Tibial artery (tissue), 4 donors: ENCODE measurements at regions not wholly inside any gene's neighbourhood (a gene's known extent, or its start where the extent isn't known, plus 50 kb on each side); places are given as distances from the start of the nearest gene placed in this dataset.

Source experiments
- DNase-seq, 2 donors: peaks; one replicate each; pipeline ENCODE4 v3.0.0-alpha.2; 2019
- H3K27ac ChIP-seq, 2 donors: fragments of 200-600 bp; sonication (generic) in 1 of 2; 1 replicate in 1 of 2; 2 replicates in 1 of 2; pipeline ENCODE4 v1.5.1; 2018 to 2019; ENCODE audit warnings: mild to moderate bottlenecking in 1 of 2
- H3K27me3 ChIP-seq, 2 donors: fragments of 200-600 bp; sonication (generic) in 1 of 2; one replicate each; pipeline versions ENCODE4 v1.5.1 to v1.6.0; 2016 to 2019
- H3K36me3 ChIP-seq, 3 donors: fragments of 200-600 bp; sonication (generic) in 2 of 3; one replicate each; pipeline ENCODE4 v1.5.1; 2016 to 2019; ENCODE audit warnings: mild to moderate bottlenecking in 2 of 3
- H3K4me1 ChIP-seq, 4 donors: fragments of 200-600 bp; sonication (generic) in 2 of 4; 1 replicate in 3 of 4; 2 replicates in 1 of 4; pipeline ENCODE4 v1.5.1; 2016 to 2019
- H3K4me3 ChIP-seq, 2 donors: fragments of 200-600 bp; sonication (generic) in 1 of 2; 1 replicate in 1 of 2; 2 replicates in 1 of 2; pipeline ENCODE4 v1.5.1; 2018 to 2019; ENCODE audit warnings: mild to moderate bottlenecking in 2 of 2
- H3K9me3 ChIP-seq, 3 donors: fragments of 200-600 bp; sonication (generic) in 1 of 3; one replicate each; pipeline ENCODE4 v1.5.1; 2016 to 2019
- CTCF ChIP-seq, 2 experiments: fragments of 200-600 bp in 1 of 2; fragments of 450-650 bp in 1 of 2; IDR thresholded peaks; one replicate each; pipeline ENCODE4 v1.5.1; 2017 to 2019; ENCODE audit warnings: antibody characterized with exemption in 2 of 2, mild to moderate bottlenecking in 1 of 2, moderate library complexity in 1 of 2
- intact Hi-C: fragments of 100-400 bp; cut with DNase I; formaldehyde crosslinking; loops from one replicate; pipeline ENCODE4 v1.15.0; 2023; ENCODE audit warnings: low total_unique reads

GRCh38 chr7:120041798-120042197, 231.2 kb upstream of the KCND2 start:
- intact Hi-C loops: no loop called here
- Histone ChIP-seq H3K4me3 (no peak overlapping the region), H3K27me3 (no peaks in the 10 kb centered on the region), H3K36me3 (no peaks in the 10 kb centered on the region), H3K27ac (no peak overlapping the region), H3K9me3 (peaks cover 0 to 5% (median 0%) of the 10 kb centered on the region in 3 donors), H3K4me1 (no peaks in the 10 kb centered on the region)
- DNase-seq: no peak
- TF ChIP-seq CTCF (IDR thresholded peaks at IDR 0.05): no peak

- no peak overlapping the region for H3K27ac ChIP-seq
- peaks cover 0 to 5% (median 0%) of the 10 kb centered on the region in 3 donors for H3K9me3 ChIP-seq
- no peak for TF ChIP-seq CTCF (IDR thresholded peaks at IDR 0.05)
- intact Hi-C loops: no loop called here
- H3K4me1 ChIP-seq: no peaks in the 10 kb centered on the region
- H3K4me3 ChIP-seq: no peak overlapping the region
- H3K27me3 ChIP-seq: no peaks in the 10 kb centered on the region
- no peak for DNase-seq
- H3K36me3 ChIP-seq: no peaks in the 10 kb centered on the region
These were observed 229.7 kb upstream of the KCND2 start for GRCh38 chr7:120043250-120043649.

- H3K27ac ChIP-seq: no peak overlapping the region
These were observed 220.0 kb upstream of the KCND2 start for GRCh38 chr7:120052884-120053382.

GRCh38 chr7:120053390-120053961, 219.5 kb upstream of the KCND2 start:
- no peak for TF ChIP-seq CTCF (IDR thresholded peaks at IDR 0.05)
- Histone ChIP-seq H3K4me1 (no peaks in the 10 kb centered on the region), H3K9me3 (no peaks in the 10 kb centered on the region), H3K4me3 (no peak overlapping the region), H3K27ac (peak overlapping the region in 1 of 2 donors; percentile 35), H3K36me3 (no peaks in the 10 kb centered on the region), H3K27me3 (no peaks in the 10 kb centered on the region)
- DNase-seq: no peak
- intact Hi-C loops: no loop called here

More at GRCh38 chr7:120052884-120053382, 220.0 kb upstream of the KCND2 start:
- peak; percentile 69 to 78 for DNase-seq
- no peak for TF ChIP-seq CTCF (IDR thresholded peaks at IDR 0.05)
- Histone ChIP-seq H3K27me3 (no peaks in the 10 kb centered on the region), H3K9me3 (no peaks in the 10 kb centered on the region), H3K4me1 (no peaks in the 10 kb centered on the region), H3K36me3 (no peaks in the 10 kb centered on the region), H3K4me3 (no peak overlapping the region)
- intact Hi-C loops: no loop called here

GRCh38 chr7:120054376-120055100, 218.4 kb upstream of the KCND2 start:
- no peak for DNase-seq
- Histone ChIP-seq H3K4me3 (no peak overlapping the region), H3K27me3 (no peaks in the 10 kb centered on the region), H3K9me3 (no peaks in the 10 kb centered on the region), H3K36me3 (no peaks in the 10 kb centered on the region), H3K4me1 (no peaks in the 10 kb centered on the region), H3K27ac (peak overlapping the region in 1 of 2 donors; percentile 35)
- intact Hi-C loops: no loop called here
- TF ChIP-seq CTCF (IDR thresholded peaks at IDR 0.05): no peak
